ENCODE measurements at regions not wholly inside any gene's neighbourhood (a gene's known extent, or its start where the extent isn't known, plus 50 kb on each side); places are given as distances from the start of the nearest gene placed in this dataset.
"Not testable (repeated sequence)": the region's sequence is repeated elsewhere in the genome, so short reads cannot be mapped to it uniquely, and the experiment has no call there.

- in situ Hi-C loops (cut with HindIII; ENCODE audit: low pct_unique_long_range_greater_than_20kb, low sequenced_read_pairs), result no loop called here
- DNase-seq (ENCODE audit: low read depth), result no peak
Measured at GRCh38 chr9:28086881-28087280, 513.6 kb upstream of the C9orf72 start.

GRCh38 chr9:28092981-28093936 is 520.0 kb upstream of the C9orf72 start:
- no peak for DNase-seq (ENCODE audit: low read depth)
- in situ Hi-C loops (cut with HindIII; ENCODE audit: low pct_unique_long_range_greater_than_20kb, low sequenced_read_pairs), result no loop called here

- in situ Hi-C loops (cut with HindIII; ENCODE audit: low pct_unique_long_range_greater_than_20kb, low sequenced_read_pairs), result no loop called here
Measured at GRCh38 chr9:28101509-28101908, 528.2 kb upstream of the C9orf72 start.

DNA sequence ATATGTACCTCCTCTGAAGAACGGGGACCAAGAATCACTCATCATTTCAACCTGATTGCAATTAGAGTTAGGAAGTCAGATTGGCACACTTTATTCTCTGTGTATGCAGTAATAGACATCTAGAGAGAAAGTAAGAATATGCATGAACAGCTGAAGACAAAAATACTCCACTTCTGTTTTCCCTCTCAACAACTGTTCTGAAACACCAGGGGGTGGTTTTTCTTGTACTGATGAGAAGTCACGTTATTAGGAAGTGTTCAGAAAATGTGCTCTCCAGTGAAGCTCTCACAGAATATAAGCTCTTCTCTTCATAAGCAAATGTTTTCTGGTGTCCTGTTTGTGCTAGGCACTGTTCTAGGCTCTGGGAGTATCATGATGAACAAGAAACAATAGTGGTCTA is 531.7 kb upstream of the C9orf72 start:
- in situ Hi-C loops (cut with HindIII; ENCODE audit: low pct_unique_long_range_greater_than_20kb, low sequenced_read_pairs), result no loop called here
- DNase-seq (ENCODE audit: low read depth), result no peak

More at GRCh38 chr9:28101509-28101908, 528.2 kb upstream of the C9orf72 start:
- DNase-seq (ENCODE audit: low read depth), result no peak

GRCh38 chr9:28120184-28120583 is 546.9 kb upstream of the C9orf72 start:
- in situ Hi-C loops (cut with HindIII; ENCODE audit: low pct_unique_long_range_greater_than_20kb, low sequenced_read_pairs), result no loop called here
- no peak for DNase-seq (ENCODE audit: low read depth)

DNA sequence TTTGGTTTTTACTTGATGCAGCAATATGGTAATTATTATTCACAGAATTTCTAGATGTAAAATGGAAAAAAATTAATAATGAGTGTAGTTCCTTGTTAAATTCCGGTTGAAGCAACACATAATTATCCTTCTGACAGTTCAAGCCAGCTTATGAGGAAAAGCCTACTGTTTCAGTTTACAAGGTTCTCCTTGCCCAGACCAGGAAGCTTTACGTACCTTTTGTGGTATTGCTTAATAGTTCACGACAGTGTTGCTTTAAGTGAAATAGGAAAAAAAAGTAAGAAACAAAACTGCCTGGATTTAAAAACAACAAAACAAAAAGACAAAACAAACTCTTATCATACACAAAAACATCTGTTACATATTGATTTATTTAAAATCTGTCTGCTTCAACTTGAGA is 547.3 kb upstream of the C9orf72 start:
- in situ Hi-C loops (cut with HindIII; ENCODE audit: low pct_unique_long_range_greater_than_20kb, low sequenced_read_pairs), result no loop called here

DNA sequence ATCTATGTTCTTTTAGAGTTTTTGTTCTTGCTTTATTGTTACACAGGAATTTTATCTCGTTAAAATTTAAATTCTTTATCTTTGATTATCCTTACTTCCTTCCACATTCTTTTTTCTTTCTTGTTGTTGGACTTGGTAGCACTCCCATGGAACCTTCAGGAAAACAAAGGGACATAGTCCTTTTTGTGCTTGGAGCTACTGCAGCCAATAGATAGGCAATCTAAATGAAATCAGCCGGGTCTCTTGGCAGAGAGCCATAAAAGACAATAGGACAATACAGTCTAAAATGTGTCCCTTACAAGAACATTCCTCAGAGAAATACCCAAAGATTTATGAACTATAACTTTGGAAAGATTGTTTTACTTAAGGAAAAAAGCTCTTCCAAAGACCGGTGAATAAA is 548.1 kb upstream of the C9orf72 start:
- in situ Hi-C loops (cut with HindIII; ENCODE audit: low pct_unique_long_range_greater_than_20kb, low sequenced_read_pairs), result no loop called here
- no peak for DNase-seq (ENCODE audit: low read depth)

More for the DNA sequence above, 547.3 kb upstream of the C9orf72 start:
- no peak for DNase-seq (ENCODE audit: low read depth)

- DNase-seq (ENCODE audit: low read depth), result no peak
- in situ Hi-C loops (cut with HindIII; ENCODE audit: low pct_unique_long_range_greater_than_20kb, low sequenced_read_pairs), result no loop called here
Measured at GRCh38 chr9:28124917-28125316, 551.6 kb upstream of the C9orf72 start.

GRCh38 chr9:28127101-28127500 is 553.8 kb upstream of the C9orf72 start:
- in situ Hi-C loops (cut with HindIII; ENCODE audit: low pct_unique_long_range_greater_than_20kb, low sequenced_read_pairs), result no loop called here
- no peak for DNase-seq (ENCODE audit: low read depth)

GRCh38 chr9:28134446-28134976 is 561.2 kb upstream of the C9orf72 start:
- no peak for DNase-seq (ENCODE audit: low read depth)
- in situ Hi-C loops (cut with HindIII; ENCODE audit: low pct_unique_long_range_greater_than_20kb, low sequenced_read_pairs), result no loop called here

DNA sequence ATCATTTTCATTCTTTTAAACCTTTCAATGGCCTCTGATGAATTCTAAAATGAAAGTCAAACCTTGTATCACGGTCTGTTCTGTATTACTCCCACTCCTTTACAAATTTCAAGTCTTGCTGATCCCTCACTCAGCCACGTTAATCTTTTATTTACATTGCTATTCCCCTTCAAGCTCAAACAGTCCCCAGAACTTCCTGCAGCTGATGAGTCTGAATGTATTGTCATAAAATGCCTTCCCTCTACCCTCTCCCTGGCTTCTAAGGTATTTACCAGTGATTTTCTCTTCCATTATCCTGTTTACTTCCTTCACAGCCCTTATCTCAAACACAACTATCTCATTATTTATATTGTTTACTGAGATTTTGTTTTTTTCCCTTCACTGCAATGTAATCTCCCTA is 562.3 kb upstream of the C9orf72 start:
- in situ Hi-C loops (cut with HindIII; ENCODE audit: low pct_unique_long_range_greater_than_20kb, low sequenced_read_pairs), result no loop called here
- no peak for DNase-seq (ENCODE audit: low read depth)

DNA sequence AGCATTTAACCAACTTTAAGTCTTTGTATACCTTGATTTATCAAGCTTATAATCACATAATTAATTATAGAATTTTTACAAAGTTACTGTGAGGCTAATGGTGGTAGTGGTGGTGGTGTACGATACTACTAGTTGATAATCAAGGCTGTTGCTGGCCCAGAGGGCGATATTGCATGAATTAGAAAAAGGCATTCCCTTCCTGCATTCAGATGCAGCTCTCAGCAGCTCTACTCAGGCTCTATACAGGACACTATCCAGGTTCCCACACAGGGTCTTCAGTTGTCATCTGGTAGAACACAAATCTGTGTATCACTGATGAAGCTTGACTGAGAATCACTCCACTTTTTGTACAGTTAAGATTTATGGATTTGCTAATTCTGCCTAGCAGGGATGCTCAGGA is 562.8 kb upstream of the C9orf72 start:
- in situ Hi-C loops (cut with HindIII; ENCODE audit: low pct_unique_long_range_greater_than_20kb, low sequenced_read_pairs), result no loop called here
- DNase-seq (ENCODE audit: low read depth), result no peak

GRCh38 chr9:28147430-28147829 is 574.1 kb upstream of the C9orf72 start:
- in situ Hi-C loops (cut with HindIII; ENCODE audit: low pct_unique_long_range_greater_than_20kb, low sequenced_read_pairs); DNase-seq (ENCODE audit: low read depth): not testable (repeated sequence)

DNA sequence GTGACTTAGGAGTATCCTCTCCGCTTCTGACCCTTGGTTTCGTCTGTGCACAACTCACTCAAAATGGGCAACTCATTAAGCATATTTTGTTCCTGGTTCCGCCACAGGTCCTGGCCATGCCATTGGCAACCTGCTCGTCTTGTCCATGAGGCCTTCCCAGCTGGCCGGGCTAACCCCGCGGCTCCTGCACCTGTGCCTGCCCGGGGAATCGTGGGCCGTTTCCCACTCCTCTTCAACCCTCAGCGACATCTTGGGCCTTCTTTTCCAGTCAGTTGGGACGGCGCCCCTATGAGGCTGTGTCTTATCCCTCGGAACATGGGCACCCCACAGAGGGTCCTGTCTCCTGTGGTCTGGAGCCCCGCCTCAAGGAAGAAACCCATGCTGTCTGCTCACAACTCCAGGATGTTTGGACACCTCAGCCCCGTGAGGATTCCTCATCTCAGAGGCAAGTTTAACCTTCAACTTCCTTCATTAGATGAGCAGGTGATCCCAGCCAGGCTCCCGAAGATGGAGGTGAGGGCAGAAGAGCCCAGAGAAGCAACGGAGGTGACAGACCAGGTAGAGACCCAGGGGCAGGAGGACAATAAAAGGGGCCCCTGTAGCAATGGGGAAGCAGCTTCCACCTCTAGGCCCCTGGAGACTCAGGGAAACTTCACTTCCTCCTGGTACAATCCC is 574.8 kb upstream of the C9orf72 start:
- in situ Hi-C loops (cut with HindIII; ENCODE audit: low pct_unique_long_range_greater_than_20kb, low sequenced_read_pairs); DNase-seq (ENCODE audit: low read depth): not testable (repeated sequence)

GRCh38 chr9:28149361-28150050 is 576.2 kb upstream of the C9orf72 start:
- DNase-seq (ENCODE audit: low read depth); in situ Hi-C loops (cut with HindIII; ENCODE audit: low pct_unique_long_range_greater_than_20kb, low sequenced_read_pairs): not testable (repeated sequence)

GRCh38 chr9:28155067-28155466 is 581.8 kb upstream of the C9orf72 start:
- DNase-seq (ENCODE audit: low read depth), result no peak
- in situ Hi-C loops (cut with HindIII; ENCODE audit: low pct_unique_long_range_greater_than_20kb, low sequenced_read_pairs), result no loop called here

GRCh38 chr9:28155671-28156070 is 582.4 kb upstream of the C9orf72 start:
- no peak for DNase-seq (ENCODE audit: low read depth)
- in situ Hi-C loops (cut with HindIII; ENCODE audit: low pct_unique_long_range_greater_than_20kb, low sequenced_read_pairs), result no loop called here

- no peak for DNase-seq (ENCODE audit: low read depth)
- in situ Hi-C loops (cut with HindIII; ENCODE audit: low pct_unique_long_range_greater_than_20kb, low sequenced_read_pairs), result no loop called here
Measured at GRCh38 chr9:28158451-28158850, 585.2 kb upstream of the C9orf72 start.

GRCh38 chr9:28163619-28164018 is 590.3 kb upstream of the C9orf72 start:
- in situ Hi-C loops (cut with HindIII; ENCODE audit: low pct_unique_long_range_greater_than_20kb, low sequenced_read_pairs), result no loop called here
- no peak for DNase-seq (ENCODE audit: low read depth)

Data from Caki2 (cell line).